HEK293T (cell line): ENCODE measurements at regions not wholly inside any gene's neighbourhood (a gene's known extent, or its start where the extent isn't known, plus 50 kb on each side); places are given as distances from the start of the nearest gene placed in this dataset.

Experiments
- BHLHE40 ChIP-seq: fragments of 450-650 bp; IDR thresholded peaks from 2 replicates; pipeline ENCODE4 v1.6.1; 2016; ENCODE audit warnings: mild to moderate bottlenecking, moderate library complexity, borderline replicate concordance
- FOXA1 ChIP-seq: fragments of 450-650 bp; IDR thresholded peaks from 2 replicates; pipeline ENCODE4 v1.6.1; 2016; ENCODE audit warnings: mild to moderate bottlenecking
- FOXM1 ChIP-seq: fragments of 450-650 bp; IDR thresholded peaks from 2 replicates; pipeline ENCODE4 v1.6.1; 2017; ENCODE audit warnings: mild to moderate bottlenecking, borderline replicate concordance
- L3MBTL2 ChIP-seq: fragments of 450-650 bp; conservative IDR thresholded peaks from 2 replicates; pipeline ENCODE4 v1.6.1; 2016; ENCODE audit warnings: mild to moderate bottlenecking
- NFRKB ChIP-seq: fragments of 450-650 bp; IDR thresholded peaks from 2 replicates; pipeline ENCODE4 v1.6.1; 2016; ENCODE audit warnings: mild to moderate bottlenecking, moderate library complexity
- SP1 ChIP-seq: fragments of 450-650 bp; IDR thresholded peaks from 2 replicates; pipeline ENCODE4 v1.6.1; 2017
- SUZ12 ChIP-seq: fragments of 450-650 bp; IDR thresholded peaks from 2 replicates; pipeline ENCODE4 v1.6.1; 2016; ENCODE audit warnings: mild to moderate bottlenecking
- TARDBP ChIP-seq: fragments of 450-650 bp; IDR thresholded peaks from 2 replicates; pipeline ENCODE4 v1.6.1; 2016

DNA sequence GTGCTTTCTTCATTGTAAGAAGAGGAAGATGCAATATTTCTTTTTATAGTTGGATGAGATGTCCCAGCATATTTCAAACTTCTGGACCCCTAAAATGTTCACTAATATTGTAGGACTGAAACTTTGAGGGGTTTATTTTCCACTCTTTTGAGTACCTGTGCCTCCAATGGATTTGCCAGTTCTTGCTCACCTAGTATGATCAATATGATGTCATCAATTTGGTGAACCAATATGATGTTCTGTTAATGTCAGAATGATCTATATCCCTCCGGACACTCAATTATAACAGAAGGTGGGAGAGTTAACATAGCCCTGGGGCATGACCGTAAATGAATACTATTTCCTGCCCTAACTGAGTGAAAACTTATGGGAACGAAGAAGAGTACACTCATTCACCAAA is 178.3 kb downstream of the CBLN1 start:
- TF ChIP-seq FOXM1 (no peak), SP1 (no peak), SUZ12 (no peak), FOXA1 (no peak), NFRKB (no peak), BHLHE40 (no peak), TARDBP (no peak), L3MBTL2 (no peak)
